K562 (cell line): ENCODE measurements at regions not wholly inside any gene's neighbourhood (a gene's known extent, or its start where the extent isn't known, plus 50 kb on each side); places are given as distances from the start of the nearest gene placed in this dataset.

Source experiments
- BRF2 ChIP-seq: IDR thresholded peaks from 3 replicates; pipeline ENCODE4 v1.6.1; 2011; ENCODE audit warnings: borderline replicate concordance, mild to moderate bottlenecking; ENCODE audit not compliant: insufficient read length, insufficient read depth
- CBX1 ChIP-seq: sonication (generic); IDR thresholded peaks from 2 replicates; pipeline ENCODE4 v1.6.1; 2016; ENCODE audit warnings: antibody characterized with exemption, low read depth, mild to moderate bottlenecking
- CTCF ChIP-seq, 3 experiments: IDR thresholded peaks in 2 of 3; conservative IDR thresholded peaks in 1 of 3; 2 replicates each; pipeline ENCODE4 v1.5.1; 2011 to 2012; ENCODE audit warnings: low read length in 3 of 3, mild to moderate bottlenecking in 3 of 3, control low read depth in 2 of 3, improper control_type of control experiment in 1 of 3, inconsistent platforms in 1 of 3, low read depth in 1 of 3, mixed read lengths in 1 of 3, moderate library complexity in 1 of 3; ENCODE audit not compliant: insufficient read depth in 2 of 3
- FOXM1 ChIP-seq, 2 experiments: fragments of 450-650 bp in 1 of 2; sonication (generic) in 1 of 2; formaldehyde crosslinking in 1 of 2; IDR thresholded peaks; 2 replicates each; pipeline versions ENCODE4 v1.6.1 to v1.9.0; 2017 to 2022; ENCODE audit warnings: low read depth in 2 of 2, mild to moderate bottlenecking in 2 of 2, missing genetic modification reagents in 1 of 2, moderate library complexity in 1 of 2
- HNRNPK ChIP-seq: fragments of 200-400 bp; formaldehyde crosslinking; IDR thresholded peaks from one replicate; pipeline ENCODE4 v1.6.1; 2018; ENCODE audit warnings: mild to moderate bottlenecking, low read depth, low read length; ENCODE audit not compliant: poor library complexity, severe bottlenecking
- KDM1A ChIP-seq, 2 experiments: fragments of 450-650 bp; IDR thresholded peaks; 2 replicates each; pipeline ENCODE4 v1.6.1; 2016; ENCODE audit warnings: mild to moderate bottlenecking in 2 of 2
- RAD21 ChIP-seq, 2 experiments: fragments of 250-450 bp in 1 of 2; fragments of 450-650 bp in 1 of 2; sonication (Bioruptor Pico) in 1 of 2; formaldehyde crosslinking in 1 of 2; IDR thresholded peaks in 1 of 2; conservative IDR thresholded peaks in 1 of 2; 2 replicates each; pipeline versions ENCODE4 v1.4.0 to v1.8.0; 2020 to 2022; ENCODE audit warnings: mild to moderate bottlenecking in 2 of 2, moderate library complexity in 1 of 2
- SIRT6 ChIP-seq: IDR thresholded peaks from one replicate; pipeline ENCODE4 v1.6.1; 2012; ENCODE audit warnings: low read depth, mild to moderate bottlenecking, control low read depth, inconsistent platforms, low read length, moderate library complexity
- TCF7 ChIP-seq: sonication (generic); IDR thresholded peaks from 2 replicates; pipeline ENCODE4 v1.6.1; 2016; ENCODE audit warnings: antibody characterized with exemption, borderline replicate concordance
- TSHZ1 ChIP-seq: fragments of 250-450 bp; sonication (Bioruptor Pico); IDR thresholded peaks from 2 replicates; pipeline ENCODE4 v1.4.0; 2020; ENCODE audit warnings: mild to moderate bottlenecking, moderate library complexity
- YY1 ChIP-seq, 3 experiments: IDR thresholded peaks; 2 replicates each; pipeline ENCODE4 v1.6.1; 2011; ENCODE audit warnings: low read length in 2 of 3, mild to moderate bottlenecking in 2 of 3, moderate library complexity in 2 of 3, borderline replicate concordance in 1 of 3, control low read depth in 1 of 3, low read depth in 1 of 3; ENCODE audit not compliant: insufficient read depth in 3 of 3, insufficient replicate concordance in 2 of 3, control insufficient read depth in 1 of 3, insufficient read length in 1 of 3; ENCODE audit errors: extremely low read depth in 1 of 3
- ZBTB1 ChIP-seq: sonication (generic); formaldehyde crosslinking; IDR thresholded peaks from 2 replicates; pipeline ENCODE4 v1.8.1; 2023; ENCODE audit warnings: missing genetic modification reagents, low read depth, mild to moderate bottlenecking, borderline replicate concordance
- ZNF124 ChIP-seq: sonication (generic); formaldehyde crosslinking; IDR thresholded peaks from 2 replicates; pipeline ENCODE4 v1.8.1; 2022; ENCODE audit warnings: missing genetic modification reagents

- TF ChIP-seq CTCF (IDR thresholded peaks at IDR 0.05 in 2 of 3, conservative IDR thresholded peaks at IDR 0.05 in 1 of 3; ENCODE audit: insufficient read depth in 2 of 3, low read depth in 1 of 3, low read length in 3 of 3), result no peak
- TF ChIP-seq TSHZ1 (CRISPR knock-in tag), result no peak
- TF ChIP-seq ZNF124, result no peak
- no peak for TF ChIP-seq HNRNPK
- TF ChIP-seq FOXM1 (IDR thresholded peaks at IDR 0.05; ENCODE audit: low read depth), result no peak
- TF ChIP-seq FOXM1 (CRISPR knock-in tag; IDR thresholded peaks at IDR 0.05; ENCODE audit: low read depth), result no peak
- no peak for TF ChIP-seq TCF7
- TF ChIP-seq SIRT6, result no peak
- no peak for TF ChIP-seq YY1 (IDR thresholded peaks at IDR 0.05; ENCODE audit: borderline replicate concordance in 1 of 3, control insufficient read depth in 1 of 3, extremely low read depth in 1 of 3, insufficient read depth in 3 of 3, insufficient read length in 1 of 3, insufficient replicate concordance in 2 of 3, low read depth in 1 of 3, low read length in 2 of 3)
- TF ChIP-seq ZBTB1 (CRISPR knock-in tag), result no peak
- no peak for TF ChIP-seq CBX1
- no peak for TF ChIP-seq BRF2
- no peak for TF ChIP-seq RAD21 (CRISPR knock-in tag; conservative IDR thresholded peaks at IDR 0.05 in 1 of 2, IDR thresholded peaks at IDR 0.05 in 1 of 2)
- TF ChIP-seq KDM1A (IDR thresholded peaks at IDR 0.05), result no peak
These were observed 77.6 kb upstream of the RAP2B start for GRCh38 chr3:153084431-153084830.
